GM20000 (cell line): ENCODE measurements at regions not wholly inside any gene's neighbourhood (a gene's known extent, or its start where the extent isn't known, plus 50 kb on each side); places are given as distances from the start of the nearest gene placed in this dataset.

Experiments
- DNase-seq: peaks from one replicate; pipeline ENCODE4 v3.0.0; 2012; ENCODE audit warnings: low spot score
- TF ChIP-seq, protein P1 (sequence below): IDR thresholded peaks from 2 replicates; pipeline ENCODE4 v1.5.1; 2012; ENCODE audit warnings: mild to moderate bottlenecking, control low read depth; ENCODE audit errors: extremely low read depth, missing control alignments

DNA sequence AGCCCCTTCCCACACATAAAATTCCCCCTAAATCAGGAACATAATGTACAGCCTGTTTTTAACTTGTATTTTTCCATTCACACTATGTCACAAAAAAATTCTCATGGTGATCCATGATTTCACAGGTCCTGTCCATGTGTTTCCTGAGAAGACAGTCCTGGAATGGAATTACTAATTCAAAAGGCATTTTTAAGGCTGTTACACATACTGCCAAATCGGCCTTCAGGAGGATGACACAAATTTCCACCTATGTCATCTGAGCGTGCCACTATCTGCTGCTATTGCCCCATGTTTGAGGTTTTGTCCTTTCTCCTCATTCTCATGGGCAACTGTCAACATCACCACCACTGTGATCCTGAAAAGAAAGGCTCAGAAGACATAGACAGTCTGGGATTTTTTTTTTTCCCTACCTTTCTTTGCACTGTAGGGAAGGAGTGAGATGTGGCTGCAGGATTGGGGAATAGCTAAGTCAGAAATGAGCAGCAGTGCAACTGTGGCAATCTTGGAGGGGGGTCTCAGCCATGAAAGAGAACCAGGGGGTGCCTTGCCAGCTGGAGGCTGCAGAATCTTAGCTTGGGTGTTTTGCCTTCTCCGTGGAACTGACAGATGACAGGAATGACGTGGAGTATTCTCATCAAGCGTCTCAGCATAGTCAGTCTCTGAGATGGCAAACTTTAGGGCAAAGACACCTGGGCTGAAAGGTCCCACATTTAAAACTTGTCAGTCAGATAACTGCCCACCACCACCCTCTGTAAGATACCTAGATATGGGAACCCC lies 73.4 kb downstream of the MARCHF4 start:
- DNase-seq: no peak
- TF ChIP-seq, protein P1, sequence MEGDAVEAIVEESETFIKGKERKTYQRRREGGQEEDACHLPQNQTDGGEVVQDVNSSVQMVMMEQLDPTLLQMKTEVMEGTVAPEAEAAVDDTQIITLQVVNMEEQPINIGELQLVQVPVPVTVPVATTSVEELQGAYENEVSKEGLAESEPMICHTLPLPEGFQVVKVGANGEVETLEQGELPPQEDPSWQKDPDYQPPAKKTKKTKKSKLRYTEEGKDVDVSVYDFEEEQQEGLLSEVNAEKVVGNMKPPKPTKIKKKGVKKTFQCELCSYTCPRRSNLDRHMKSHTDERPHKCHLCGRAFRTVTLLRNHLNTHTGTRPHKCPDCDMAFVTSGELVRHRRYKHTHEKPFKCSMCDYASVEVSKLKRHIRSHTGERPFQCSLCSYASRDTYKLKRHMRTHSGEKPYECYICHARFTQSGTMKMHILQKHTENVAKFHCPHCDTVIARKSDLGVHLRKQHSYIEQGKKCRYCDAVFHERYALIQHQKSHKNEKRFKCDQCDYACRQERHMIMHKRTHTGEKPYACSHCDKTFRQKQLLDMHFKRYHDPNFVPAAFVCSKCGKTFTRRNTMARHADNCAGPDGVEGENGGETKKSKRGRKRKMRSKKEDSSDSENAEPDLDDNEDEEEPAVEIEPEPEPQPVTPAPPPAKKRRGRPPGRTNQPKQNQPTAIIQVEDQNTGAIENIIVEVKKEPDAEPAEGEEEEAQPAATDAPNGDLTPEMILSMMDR: no peak

DNA sequence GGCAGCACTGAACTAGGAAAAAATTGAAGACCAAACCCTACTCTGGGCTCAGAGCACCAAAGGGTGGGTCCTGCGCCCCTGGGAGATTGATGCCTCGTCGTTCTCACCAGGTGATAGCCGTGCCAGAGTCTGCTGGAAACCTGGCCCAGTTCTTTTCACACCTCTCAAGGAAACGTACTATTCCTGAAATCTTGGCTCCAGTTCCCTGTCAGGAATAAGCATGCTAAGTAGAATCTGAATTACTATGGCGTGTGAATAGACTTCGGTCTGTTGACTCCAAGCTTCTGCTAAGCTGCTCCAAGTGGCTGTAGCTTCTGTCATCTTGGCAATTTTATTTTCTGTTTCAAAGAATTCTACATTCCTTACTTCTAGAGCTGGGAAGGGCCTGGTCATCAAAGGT lies 75.4 kb downstream of the MARCHF4 start:
- DNase-seq: no peak
- TF ChIP-seq, protein P1: no peak

DNA sequence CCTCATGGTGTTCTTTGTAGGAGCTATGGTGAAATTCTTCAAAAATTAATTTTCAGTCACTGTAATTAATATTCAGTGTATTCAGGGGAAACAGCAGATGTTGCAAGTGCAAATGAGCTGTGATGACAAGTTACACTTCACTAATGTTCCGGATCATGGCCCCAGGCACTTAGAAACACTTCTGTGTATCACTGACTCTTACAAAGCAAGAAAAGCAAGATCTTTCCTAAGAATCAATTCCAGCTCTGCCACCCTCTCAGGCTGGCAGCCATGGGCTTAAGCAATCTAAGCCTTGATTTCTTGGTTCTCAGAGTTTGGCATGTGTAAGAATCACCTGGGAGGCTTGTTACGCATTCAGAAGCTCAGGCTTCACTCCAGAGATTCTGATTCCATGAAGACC lies 78.0 kb downstream of the MARCHF4 start:
- TF ChIP-seq, protein P1: no peak
- no peak for DNase-seq

DNA sequence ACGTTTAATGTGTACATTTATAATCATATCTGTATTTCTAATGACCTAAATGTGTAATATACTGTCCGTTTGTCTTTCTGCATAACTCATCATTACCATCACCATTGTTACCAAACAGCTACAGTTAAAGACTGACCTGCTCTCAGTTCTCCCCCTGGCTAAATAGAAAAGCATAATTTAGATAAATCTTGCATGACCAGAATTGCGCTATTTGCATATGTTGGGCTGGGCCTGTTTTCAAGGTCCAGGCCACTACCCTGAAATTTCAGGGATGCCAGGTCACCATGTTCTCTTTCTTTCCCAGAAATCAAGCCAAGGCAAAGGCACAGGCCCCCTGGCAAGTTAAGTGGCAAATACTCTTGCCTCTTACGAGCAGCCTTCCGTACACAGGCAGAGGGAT lies 78.4 kb downstream of the MARCHF4 start:
- DNase-seq: no peak
- TF ChIP-seq, protein P1: no peak

DNA sequence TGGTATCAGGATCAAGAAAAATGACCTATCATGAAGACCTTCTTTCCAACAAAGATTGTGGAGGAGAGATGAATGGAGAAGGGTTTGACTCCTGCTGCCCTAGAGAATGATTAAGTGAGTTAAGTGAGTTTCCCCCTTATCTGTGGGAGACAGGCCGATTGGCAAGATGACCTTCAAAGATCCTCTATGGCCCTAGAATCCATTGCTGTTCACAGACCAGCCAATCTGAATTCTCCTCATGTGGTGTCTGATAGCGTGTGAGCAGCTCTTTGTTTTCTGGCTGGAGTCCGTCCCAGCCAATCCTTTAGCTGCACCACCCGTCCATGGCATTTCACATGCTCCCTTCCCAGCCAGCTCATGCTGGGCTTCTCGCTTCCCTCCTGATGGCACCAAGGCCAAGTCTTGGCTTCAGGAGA lies 79.4 kb downstream of the MARCHF4 start:
- TF ChIP-seq, protein P1: no peak
- DNase-seq: no peak

DNA sequence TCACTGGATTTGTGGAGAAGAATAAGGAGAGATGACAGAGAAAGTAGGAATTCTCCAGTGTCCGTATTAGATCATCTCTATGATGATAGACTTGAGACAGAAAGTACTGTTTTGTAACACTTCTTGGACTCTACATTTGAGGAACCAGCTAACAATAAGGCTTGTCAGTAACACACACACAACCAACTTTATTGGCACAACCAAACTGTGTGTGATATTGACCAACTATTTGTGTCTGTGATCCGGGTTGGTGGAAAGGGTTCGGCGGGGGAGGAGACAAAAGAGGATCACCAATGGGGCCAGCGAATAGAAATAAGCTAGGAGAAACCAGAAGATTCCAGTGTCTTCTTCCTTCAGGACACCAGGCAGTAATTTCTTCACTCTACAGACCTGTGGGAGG lies 79.8 kb downstream of the MARCHF4 start:
- DNase-seq: no peak
- TF ChIP-seq, protein P1: no peak

DNA sequence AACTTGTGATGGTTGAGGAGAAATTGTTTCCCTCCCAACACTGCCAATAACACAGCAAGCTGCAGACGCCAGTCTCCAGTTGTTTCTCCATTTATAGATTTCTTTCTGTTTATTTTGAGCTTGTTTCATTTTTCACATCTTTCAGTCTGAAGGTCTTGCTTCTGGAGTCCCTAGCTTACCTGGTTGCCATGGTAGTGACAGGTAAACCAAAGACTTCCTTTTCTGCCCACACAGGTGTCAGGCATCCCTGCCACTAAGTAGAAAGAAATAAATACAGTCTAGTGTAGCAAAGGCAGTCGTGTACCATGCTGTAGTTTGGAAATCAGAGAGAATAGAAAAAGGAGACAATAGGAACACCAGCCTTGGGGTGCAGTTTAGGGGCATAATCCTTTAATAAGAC lies 82.8 kb downstream of the MARCHF4 start:
- TF ChIP-seq, protein P1: no peak
- DNase-seq: no peak
